ENCODE measurements at regions not wholly inside any gene's neighbourhood (a gene's known extent, or its start where the extent isn't known, plus 50 kb on each side); places are given as distances from the start of the nearest gene placed in this dataset.
"Not testable (repeated sequence)": the region's sequence is repeated elsewhere in the genome, so short reads cannot be mapped to it uniquely, and the experiment has no call there.

DNA sequence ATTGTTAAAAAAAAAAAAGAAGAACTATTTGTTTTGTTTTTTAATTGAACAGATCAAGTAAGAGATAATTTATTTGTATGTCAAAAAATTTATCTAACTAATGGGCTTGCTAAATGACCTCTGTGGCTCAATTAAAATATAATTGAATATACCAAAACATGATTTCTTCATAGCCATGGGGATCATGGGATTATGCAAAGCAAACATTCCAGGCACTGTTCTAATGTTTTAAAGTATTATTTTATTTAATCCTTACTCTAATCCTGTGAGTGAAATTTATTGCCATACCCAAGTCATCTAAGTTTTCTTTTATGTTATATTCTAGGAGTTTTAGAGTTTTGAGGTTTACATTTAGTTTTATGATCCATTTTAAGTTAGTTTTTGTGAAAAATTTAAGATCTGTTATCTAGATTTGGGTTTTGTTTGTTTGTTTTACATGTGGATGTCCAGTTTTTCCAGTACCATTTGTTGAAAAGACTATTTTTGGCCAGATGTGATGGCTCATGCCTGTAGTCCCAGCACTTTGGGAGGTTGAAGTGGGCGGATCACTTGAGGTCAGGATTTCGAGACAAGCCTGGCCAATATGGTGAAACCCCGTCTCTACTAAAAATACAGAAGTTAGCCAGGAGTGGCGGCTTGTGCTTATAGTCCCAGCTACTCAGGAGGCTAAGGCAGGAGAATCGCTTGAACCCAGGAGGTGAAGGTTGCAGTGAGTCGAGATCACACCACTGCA, 52.3 kb upstream of the CNOT10 start:
- H4K20me1 ChIP-seq: no peaks in the 10 kb centered on the region
- peaks cover 0 to 18% (median 8%) of the 10 kb centered on the region in 10 experiments; a peak in 8 of 20 replicates for H3K4me1 ChIP-seq
- no peak overlapping the region for H3K9ac ChIP-seq
- no peaks in the 10 kb centered on the region; a peak in 3 of 22 replicates for H3K9me3 ChIP-seq (replicated peaks in 1 of 11)
- peak overlapping the region in 2 of 11 experiments; percentile 19 to 33; a peak in 3 of 22 replicates for H3K27ac ChIP-seq
- H3K36me3 ChIP-seq: no peaks in the 10 kb centered on the region
- H3K4me3 ChIP-seq: no peak overlapping the region
- H3K27me3 ChIP-seq: no peaks in the 10 kb centered on the region
- H3K4me2 ChIP-seq: peak overlapping the region in 8 of 11 experiments; percentile 3 to 44 (median 34); a peak in 9 of 22 replicates
- TF ChIP-seq Cebpa-rat (IDR thresholded peaks at IDR 0.05): no peak

DNA sequence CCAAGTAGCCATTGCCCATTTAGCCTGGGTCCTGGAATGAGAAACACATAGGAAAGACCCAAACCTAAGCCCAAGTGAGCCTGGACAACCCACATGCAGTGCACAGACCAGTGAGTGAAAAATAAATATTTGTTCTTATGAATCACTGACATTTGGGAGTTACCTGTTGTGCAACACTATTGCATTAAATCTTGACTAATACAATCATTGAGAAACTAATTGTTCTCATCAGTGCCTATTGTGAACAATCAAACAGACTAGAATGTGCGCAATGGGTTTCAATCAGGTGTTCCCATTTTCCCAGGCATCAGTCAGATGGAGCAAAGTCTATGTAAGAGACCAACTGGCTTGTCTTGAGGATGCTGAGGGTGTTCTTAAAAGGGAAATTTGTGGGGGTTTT, 54.7 kb upstream of the CNOT10 start:
- Histone ChIP-seq H3K4me3 (no peak overlapping the region), H3K9me3 (replicated peaks in 1 of 11) (peaks cover 6 to 16% (median 13%) of the 10 kb centered on the region in 11 experiments; a peak in 20 of 22 replicates), H3K27ac (no peak overlapping the region), H4K20me1 (no peaks in the 10 kb centered on the region), H3K36me3 (no peaks in the 10 kb centered on the region), H3K9ac (no peak overlapping the region), H3K4me1 (peaks cover 0 to 26% (median 15%) of the 10 kb centered on the region in 10 experiments; a peak in 10 of 20 replicates), H3K27me3 (no peaks in the 10 kb centered on the region), H3K4me2 (no peak overlapping the region)
- TF ChIP-seq Cebpa-rat (IDR thresholded peaks at IDR 0.05): peak in 1 of 11 experiments; percentile 35; a peak in 1 of 22 replicates

DNA sequence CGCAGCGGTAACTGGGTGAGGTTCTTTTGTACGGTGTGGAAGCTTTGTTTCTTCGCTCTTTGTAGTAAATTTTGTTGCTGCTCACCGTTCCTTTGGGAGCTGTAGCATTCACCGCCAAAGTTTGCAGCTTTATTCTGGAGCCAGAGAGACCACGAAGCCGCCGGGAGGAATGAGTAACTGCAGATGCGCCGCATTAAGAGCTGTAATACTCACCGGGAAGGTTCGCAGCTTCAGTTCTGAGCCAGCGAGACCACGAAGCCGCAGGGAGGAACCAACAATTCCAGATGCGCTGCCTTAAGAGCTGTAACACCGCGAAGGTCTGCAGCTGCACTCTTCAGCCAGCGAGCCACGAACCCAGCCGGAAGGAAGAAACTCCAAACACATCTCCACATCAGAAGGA, 56.0 kb upstream of the DYNC1LI1 start:
- H3K9me3 ChIP-seq (replicated peaks in 1 of 11): peaks cover 9 to 22% (median 16%) of the 10 kb centered on the region in 11 experiments; a peak in 20 of 22 replicates
- no peaks in the 10 kb centered on the region for H3K27me3 ChIP-seq
- no peaks in the 10 kb centered on the region for H3K36me3 ChIP-seq
- H4K20me1 ChIP-seq: no peaks in the 10 kb centered on the region
- H3K9ac ChIP-seq: peak overlapping the region in 3 of 11 experiments; percentile 1 to 40 (median 20); a peak in 2 of 22 replicates
- H3K27ac ChIP-seq: peak overlapping the region in 8 of 11 experiments; percentile 21 to 64 (median 36); a peak in 11 of 22 replicates
- no peak for TF ChIP-seq Cebpa-rat (IDR thresholded peaks at IDR 0.05)
- H3K4me3 ChIP-seq: peak overlapping the region in 8 of 10 experiments; percentile 6 to 52 (median 24); a peak in 10 of 20 replicates
- H3K4me1 ChIP-seq: peaks cover 0 to 13% (median 8%) of the 10 kb centered on the region in 10 experiments; a peak in 9 of 20 replicates
- peak overlapping the region; percentile 19 to 66 (median 44); a peak in 21 of 22 replicates for H3K4me2 ChIP-seq

DNA sequence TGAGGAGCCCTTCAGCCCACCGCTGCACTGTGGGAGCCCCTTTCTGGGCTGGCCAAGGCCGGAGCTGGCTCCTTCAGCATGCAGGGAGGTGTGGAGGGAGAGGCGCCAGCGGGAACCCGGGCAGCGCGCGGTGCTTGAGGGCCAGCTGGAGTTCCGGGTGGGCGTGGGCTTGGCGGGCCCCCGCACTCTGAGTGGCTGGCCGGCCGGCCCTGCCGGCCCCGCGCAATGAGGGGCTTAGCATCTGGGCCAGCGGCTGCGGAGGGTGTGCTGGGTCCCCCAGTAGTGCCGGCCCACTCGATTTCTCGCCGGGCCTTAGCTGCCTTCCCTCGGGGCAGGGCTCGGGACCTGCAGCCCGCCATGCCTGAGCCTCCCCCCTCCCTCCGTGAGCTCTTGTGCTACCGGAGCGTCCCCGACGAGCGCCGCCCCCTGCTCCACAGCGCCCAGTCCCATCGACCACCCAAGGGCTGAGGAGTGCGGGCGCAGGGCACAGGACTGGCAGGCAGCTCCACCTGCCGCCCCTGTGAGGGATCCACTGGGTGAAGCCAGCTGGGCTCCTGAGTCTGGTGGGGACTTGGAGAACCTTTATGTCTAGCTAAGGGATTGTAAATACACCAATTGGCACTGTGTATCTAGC, 55.0 kb upstream of the DYNC1LI1 start:
- H3K4me2 ChIP-seq, H3K36me3 ChIP-seq, H3K9ac ChIP-seq, H4K20me1 ChIP-seq, H3K27me3 ChIP-seq, H3K27ac ChIP-seq, H3K4me3 ChIP-seq: not testable (repeated sequence)
- peaks cover 0 to 13% (median 8%) of the 10 kb centered on the region in 10 experiments; a peak in 9 of 20 replicates for H3K4me1 ChIP-seq
- H3K9me3 ChIP-seq (replicated peaks in 1 of 11): peaks cover 16 to 31% (median 23%) of the 10 kb centered on the region in 11 experiments

DNA sequence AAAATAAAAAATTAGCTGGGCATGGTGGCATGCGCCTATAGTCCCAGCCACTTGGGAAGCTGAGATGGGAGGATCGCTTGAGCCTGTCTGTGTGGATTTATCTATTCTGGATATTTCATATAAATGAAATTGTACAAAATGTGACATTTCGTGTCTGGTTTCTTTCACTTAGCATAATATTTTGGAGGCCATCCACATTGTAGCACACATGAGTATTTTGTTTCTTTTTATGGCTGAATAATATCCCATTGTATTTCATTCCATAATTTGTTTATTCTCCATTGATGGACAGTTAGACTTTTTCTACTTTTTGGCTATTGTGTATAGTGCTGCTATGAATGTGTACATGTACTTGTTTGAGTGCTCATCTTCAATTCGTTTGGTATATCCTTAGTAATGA, 52.9 kb upstream of the DYNC1LI1 start:
- Histone ChIP-seq H3K36me3 (no peaks in the 10 kb centered on the region), H3K27ac (no peak overlapping the region), H3K4me3 (no peak overlapping the region), H3K4me1 (peaks cover 0 to 13% (median 8%) of the 10 kb centered on the region in 10 experiments; a peak in 9 of 20 replicates), H4K20me1 (no peaks in the 10 kb centered on the region), H3K27me3 (no peaks in the 10 kb centered on the region), H3K4me2 (no peak overlapping the region), H3K9ac (no peak overlapping the region), H3K9me3 (replicated peaks in 1 of 11) (peaks cover 30 to 52% (median 41%) of the 10 kb centered on the region in 11 experiments)
- no peak for TF ChIP-seq Cebpa-rat (IDR thresholded peaks at IDR 0.05)

DNA sequence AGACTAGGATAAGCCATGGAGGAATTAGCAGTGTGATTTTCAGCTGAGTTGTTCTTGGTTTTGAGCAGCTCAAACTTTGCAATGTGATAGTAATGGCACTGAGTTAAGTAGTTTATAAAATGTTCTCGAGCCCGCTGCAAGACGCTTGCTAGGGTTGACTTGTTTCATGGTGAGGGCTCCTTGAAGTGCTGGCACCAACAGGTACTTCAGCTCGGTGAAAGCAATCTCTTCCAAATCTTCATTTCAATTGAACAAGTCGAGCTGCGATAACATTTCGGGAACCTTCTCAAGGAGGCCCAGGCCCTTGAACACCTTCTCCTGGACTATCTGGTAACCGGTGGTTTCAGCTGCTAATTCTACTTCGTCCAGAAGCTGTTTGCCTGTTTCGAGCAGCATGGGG, 50.8 kb upstream of the DYNC1LI1 start:
- H3K36me3 ChIP-seq: no peaks in the 10 kb centered on the region
- no peak overlapping the region for H3K4me2 ChIP-seq
- no peaks in the 10 kb centered on the region for H4K20me1 ChIP-seq
- no peak for TF ChIP-seq Cebpa-rat (IDR thresholded peaks at IDR 0.05)
- H3K4me1 ChIP-seq: peaks cover 0 to 5% (median 0%) of the 10 kb centered on the region in 10 experiments; a peak in 2 of 20 replicates
- H3K27me3 ChIP-seq: no peaks in the 10 kb centered on the region
- no peak overlapping the region for H3K4me3 ChIP-seq
- H3K9ac ChIP-seq: no peak overlapping the region
- peaks cover 30 to 52% (median 41%) of the 10 kb centered on the region in 11 experiments for H3K9me3 ChIP-seq (replicated peaks in 1 of 11)
- H3K27ac ChIP-seq: no peak overlapping the region

DNA sequence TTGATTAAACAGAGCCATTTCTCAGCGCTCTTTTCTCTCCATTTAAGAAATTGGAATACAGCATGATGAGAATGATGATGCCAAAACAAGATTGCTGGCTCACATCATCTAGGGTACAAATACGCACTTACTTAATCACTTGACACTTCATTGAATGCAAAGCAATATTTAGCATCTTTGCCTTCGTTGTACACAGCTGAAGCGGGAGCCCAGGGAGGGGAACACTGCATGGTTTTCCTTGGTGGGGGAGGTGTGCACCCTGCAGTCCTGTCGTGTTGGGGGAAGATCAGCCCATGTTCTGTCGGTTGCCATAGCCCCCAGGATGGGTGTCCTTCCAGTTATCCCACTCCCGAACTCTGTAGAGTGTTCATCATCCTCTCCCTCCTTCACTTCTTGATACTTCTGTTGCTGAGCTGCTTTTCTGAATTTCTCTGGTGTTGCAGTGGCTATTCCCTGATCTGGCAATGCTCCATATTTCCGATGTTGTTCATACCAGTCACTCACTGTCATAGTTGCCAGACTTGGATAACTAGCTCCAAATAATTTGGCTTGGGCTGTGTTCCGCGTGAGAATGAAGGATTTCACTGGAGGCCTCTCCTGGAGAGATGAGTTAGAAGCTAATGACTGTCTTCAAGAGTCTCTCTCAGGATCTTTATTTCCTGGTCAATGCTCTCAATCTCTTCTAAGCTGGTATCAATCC, 50.1 kb upstream of the DYNC1LI1 start:
- H3K27ac ChIP-seq: no peak overlapping the region
- no peak overlapping the region for H3K4me2 ChIP-seq
- peaks cover 26 to 45% (median 39%) of the 10 kb centered on the region in 11 experiments for H3K9me3 ChIP-seq (replicated peaks in 1 of 11)
- H3K4me1 ChIP-seq: peaks cover 0 to 5% (median 0%) of the 10 kb centered on the region in 10 experiments; a peak in 2 of 20 replicates
- H3K4me3 ChIP-seq: no peak overlapping the region
- no peaks in the 10 kb centered on the region for H3K36me3 ChIP-seq
- no peak overlapping the region for H3K9ac ChIP-seq
- no peak for TF ChIP-seq Cebpa-rat (IDR thresholded peaks at IDR 0.05)
- no peaks in the 10 kb centered on the region for H4K20me1 ChIP-seq
- H3K27me3 ChIP-seq: no peaks in the 10 kb centered on the region

Data from BLaER1 treated with 17β-estradiol and CSF1 and Interleukin-3, amounts not matched to agents 10 nM and 100 nM (cell line).